GM18508 (cell line): ENCODE measurements at regions not wholly inside any gene's neighbourhood (a gene's known extent, or its start where the extent isn't known, plus 50 kb on each side); places are given as distances from the start of the nearest gene placed in this dataset.

Experiments
- ATAC-seq: cut with Tn5 transposase; IDR thresholded peaks from one replicate; pipeline ENCODE4 v1.9.1; 2021; ENCODE audit warnings: moderate number of reproducible peaks; ENCODE audit not compliant: insufficient read depth, unreplicated experiment

- no peak for ATAC-seq
Observed at GRCh38 chr5:27434335-27434734, 395.9 kb upstream of the CDH9 start.

GRCh38 chr5:27414099-27414498, 375.7 kb upstream of the CDH9 start:
- ATAC-seq, result no peak

DNA sequence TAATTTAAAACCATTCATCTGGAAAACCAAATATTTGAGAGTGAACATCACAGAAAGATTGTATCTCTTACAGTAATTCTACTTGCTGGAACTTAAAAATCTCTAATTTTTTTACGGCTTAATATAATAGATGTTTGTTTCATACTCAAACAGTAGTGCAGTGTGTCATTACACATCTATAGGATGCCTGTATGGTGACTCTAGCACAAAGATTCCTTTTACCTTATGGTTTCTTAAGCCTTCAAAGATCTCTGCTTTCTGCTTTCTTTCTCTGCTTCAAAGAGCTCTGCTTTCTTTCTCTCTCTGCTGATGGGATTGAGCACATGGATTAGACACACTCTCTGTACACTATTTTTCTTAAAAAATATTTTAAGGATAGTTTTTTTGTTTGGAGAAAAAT, 374.0 kb upstream of the CDH9 start:
- no peak for ATAC-seq

- no peak for ATAC-seq
Observed at GRCh38 chr5:27406020-27406419, 367.6 kb upstream of the CDH9 start.

DNA sequence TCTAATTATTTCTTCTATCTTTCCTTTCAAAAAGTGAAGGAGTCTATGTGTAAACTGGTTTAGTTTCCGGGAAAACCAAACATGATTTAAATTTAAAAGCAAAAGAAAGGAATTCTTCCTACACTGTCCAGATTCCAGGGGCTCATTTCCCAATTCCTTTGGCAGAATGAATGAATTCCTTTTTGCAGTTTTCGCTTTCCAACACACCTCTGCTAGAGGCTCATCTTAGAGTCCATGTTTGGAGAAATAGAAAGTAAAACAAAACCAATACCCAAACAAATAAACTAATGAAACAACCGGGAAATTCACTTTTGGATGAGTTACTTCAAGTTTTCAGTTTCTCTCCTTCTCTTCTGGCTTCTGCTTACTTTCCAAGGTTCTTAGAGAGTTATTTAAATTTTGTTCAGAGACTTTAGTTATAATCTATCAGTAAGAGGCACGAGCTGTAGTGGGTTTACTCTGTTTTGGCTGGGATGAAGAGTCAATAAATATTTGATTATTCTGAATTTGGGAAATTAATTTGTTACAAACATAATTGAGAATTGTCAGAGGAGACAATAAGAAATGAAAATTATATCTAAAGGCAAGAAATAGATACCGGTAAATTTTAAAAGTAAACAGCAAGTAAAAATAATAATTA, 365.0 kb upstream of the CDH9 start:
- ATAC-seq, result no peak

DNA sequence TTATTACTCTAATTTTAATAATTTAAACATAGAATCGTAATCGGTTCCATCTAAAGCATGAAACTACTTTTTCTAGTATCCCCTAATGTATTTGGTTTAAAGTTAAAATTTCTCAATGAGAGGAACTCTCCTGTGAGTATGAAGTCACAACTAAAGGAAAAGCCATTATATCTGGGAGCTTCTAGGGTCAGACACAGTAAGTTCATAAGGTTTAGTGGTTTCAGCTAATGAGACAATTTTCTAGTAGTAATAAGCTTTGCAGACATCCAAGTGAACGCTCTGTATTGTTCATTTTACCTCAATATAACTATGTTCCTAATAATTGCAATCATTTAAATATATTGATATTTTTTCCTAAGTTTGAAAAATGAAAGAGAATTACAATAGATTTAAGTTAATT, 364.4 kb upstream of the CDH9 start:
- no peak for ATAC-seq

- no peak for ATAC-seq
Observed at GRCh38 chr5:27396998-27397397, 358.6 kb upstream of the CDH9 start.

DNA sequence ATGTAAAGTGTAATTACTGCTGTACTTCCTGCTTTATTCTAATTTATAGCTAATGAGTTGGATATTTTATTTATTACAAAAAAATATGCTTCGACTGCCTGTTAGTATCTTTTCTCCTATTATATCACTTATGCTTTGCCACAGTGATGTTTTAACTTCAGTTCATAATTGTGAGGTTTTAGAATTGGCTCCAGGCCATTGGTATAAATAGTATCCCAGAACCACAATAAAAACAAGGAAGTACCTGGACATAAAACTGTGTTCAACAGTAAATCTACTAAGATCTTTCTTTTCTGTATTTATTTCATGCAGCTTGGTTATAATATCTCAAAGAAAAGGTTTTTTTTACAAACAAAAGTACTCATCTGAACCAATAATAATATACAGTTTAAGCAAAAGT, 354.3 kb upstream of the CDH9 start:
- no peak for ATAC-seq

DNA sequence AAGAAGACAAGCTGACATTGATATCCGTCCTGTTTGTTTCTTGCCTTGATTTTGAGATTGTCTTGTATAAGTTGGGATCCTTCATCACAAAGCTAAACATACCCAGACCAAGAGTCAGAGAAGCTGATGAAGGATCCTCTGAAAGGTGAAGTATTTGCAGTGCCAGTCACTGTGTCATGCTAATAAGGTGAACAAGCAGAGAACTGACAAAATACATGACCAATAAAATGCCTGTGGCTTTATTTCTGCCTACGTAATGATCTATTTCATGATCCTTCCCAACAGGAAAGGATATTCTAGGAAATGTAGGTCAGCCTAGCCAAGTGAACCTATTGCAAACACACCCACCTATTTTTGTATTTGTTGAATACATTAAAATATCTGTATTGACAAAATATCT, 351.3 kb upstream of the CDH9 start:
- no peak for ATAC-seq

DNA sequence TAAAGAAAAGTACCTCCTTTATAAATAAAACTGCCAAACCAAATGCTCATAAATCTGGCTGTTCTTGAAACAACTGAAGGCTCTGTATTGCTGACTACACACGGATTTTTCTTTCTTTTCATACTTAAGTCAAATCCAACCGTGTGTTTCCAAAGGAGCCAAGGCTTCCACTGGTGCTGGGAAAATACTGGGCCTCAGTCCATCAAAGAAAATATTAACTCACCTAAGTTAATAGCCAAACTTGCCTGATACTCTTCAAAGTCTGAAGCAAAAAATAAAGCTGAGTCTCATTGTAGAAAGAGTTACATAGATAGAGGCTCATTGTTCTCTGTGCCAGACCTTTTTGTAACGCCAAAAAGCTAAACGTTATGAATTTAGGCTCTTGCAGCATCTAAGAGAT, 350.4 kb upstream of the CDH9 start:
- ATAC-seq, result no peak

- no peak for ATAC-seq
Observed at GRCh38 chr5:27387535-27388073, 349.2 kb upstream of the CDH9 start.

GRCh38 chr5:27381686-27382085, 343.3 kb upstream of the CDH9 start:
- no peak for ATAC-seq

DNA sequence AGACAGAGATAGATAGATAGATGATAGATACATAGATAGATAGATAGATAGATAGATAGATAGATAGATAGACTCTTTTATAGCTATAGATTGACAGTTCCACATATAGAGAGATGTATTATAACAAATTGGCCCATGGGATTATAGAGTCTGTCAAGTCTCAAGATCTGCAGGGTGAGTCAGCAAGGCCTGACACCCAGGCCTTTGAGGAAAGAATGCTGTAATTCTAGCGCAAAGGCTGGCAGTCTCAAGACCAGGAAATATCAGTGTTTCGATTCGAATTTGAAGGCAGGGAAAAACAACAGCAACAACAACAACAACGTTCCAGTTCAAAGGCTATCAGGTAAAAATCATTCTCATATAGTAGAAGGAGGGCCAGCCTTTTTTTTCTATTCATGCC, 339.2 kb upstream of the CDH9 start:
- no peak for ATAC-seq

- no peak for ATAC-seq
Observed at GRCh38 chr5:27353970-27354369, 315.6 kb upstream of the CDH9 start.

DNA sequence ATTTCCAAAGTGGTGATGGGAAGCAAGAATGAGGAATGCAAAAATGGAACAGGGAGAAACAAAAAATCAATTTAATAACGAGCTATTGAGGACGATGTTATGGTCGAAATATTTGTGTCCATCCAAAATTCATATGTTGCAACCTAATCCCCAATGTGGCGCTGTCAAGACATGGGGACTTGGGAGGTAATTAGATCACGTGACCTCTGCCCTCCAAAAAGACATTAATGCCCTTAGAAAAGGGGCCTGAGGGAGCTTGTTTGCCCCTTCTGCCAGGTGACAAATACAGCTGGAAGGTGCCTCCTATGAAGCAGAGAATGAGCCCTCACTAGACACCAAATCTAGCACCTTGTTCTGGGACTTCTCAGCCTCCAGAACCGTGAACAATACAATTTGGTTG, 315.2 kb upstream of the CDH9 start:
- no peak for ATAC-seq

DNA sequence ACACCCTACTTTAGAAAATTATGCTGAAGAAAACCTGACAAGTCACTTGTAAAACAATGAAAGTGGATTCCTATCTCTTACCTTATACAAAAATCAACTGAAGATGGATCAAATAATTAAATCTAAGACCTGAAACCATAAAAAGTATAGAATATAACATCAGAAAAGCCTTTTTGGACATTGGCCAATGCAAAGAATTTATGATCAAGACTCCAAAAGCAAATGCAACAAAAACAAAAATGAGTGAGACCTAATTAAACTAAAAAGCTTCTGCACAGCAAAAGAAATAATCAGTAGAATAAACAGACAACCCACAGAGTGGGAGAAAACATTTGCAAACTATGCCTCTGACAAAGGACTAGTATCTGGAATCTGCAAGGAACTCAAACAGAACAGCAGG, 303.0 kb upstream of the CDH9 start:
- ATAC-seq, result no peak

- ATAC-seq, result no peak
Observed at GRCh38 chr5:27336817-27337216, 298.4 kb upstream of the CDH9 start.

GRCh38 chr5:27328480-27328879, 290.1 kb upstream of the CDH9 start:
- ATAC-seq, result no peak

- no peak for ATAC-seq
Observed at GRCh38 chr5:27325513-27325912, 287.1 kb upstream of the CDH9 start.

- no peak for ATAC-seq
Observed at GRCh38 chr5:27318701-27319100, 280.3 kb upstream of the CDH9 start.

DNA sequence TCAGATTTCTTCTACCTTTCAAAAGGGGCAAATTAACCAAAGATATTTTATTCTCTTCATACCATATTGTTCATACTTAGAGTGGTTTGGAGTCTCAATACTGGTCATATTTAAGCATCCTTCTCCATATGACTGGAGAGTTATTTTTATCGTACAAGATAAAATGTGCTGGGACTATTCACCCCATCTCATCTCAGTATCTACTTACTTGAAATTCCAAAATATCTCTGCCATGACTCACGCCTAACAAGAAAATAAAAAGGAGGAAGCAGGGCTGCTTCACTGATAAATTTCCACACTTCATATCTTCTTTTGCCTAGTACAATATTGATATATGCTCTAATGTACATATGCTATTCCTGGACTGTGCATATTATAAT, 277.9 kb upstream of the CDH9 start:
- ATAC-seq, result no peak

- ATAC-seq, result no peak
Observed at GRCh38 chr5:27315363-27316270, 277.2 kb upstream of the CDH9 start.
